ENCODE measurements at regions not wholly inside any gene's neighbourhood (a gene's known extent, or its start where the extent isn't known, plus 50 kb on each side); places are given as distances from the start of the nearest gene placed in this dataset.
"Not testable (repeated sequence)": the region's sequence is repeated elsewhere in the genome, so short reads cannot be mapped to it uniquely, and the experiment has no call there.

GRCh38 chr4:94032754-94033153 is 174.9 kb upstream of the SMARCAD1 start:
- no peak for DNase-seq (ENCODE audit: low read depth, low spot score)
- no peak overlapping the region for H3K4me3 ChIP-seq (ENCODE audit: low read depth, low read length)
- TF ChIP-seq, protein P1, sequence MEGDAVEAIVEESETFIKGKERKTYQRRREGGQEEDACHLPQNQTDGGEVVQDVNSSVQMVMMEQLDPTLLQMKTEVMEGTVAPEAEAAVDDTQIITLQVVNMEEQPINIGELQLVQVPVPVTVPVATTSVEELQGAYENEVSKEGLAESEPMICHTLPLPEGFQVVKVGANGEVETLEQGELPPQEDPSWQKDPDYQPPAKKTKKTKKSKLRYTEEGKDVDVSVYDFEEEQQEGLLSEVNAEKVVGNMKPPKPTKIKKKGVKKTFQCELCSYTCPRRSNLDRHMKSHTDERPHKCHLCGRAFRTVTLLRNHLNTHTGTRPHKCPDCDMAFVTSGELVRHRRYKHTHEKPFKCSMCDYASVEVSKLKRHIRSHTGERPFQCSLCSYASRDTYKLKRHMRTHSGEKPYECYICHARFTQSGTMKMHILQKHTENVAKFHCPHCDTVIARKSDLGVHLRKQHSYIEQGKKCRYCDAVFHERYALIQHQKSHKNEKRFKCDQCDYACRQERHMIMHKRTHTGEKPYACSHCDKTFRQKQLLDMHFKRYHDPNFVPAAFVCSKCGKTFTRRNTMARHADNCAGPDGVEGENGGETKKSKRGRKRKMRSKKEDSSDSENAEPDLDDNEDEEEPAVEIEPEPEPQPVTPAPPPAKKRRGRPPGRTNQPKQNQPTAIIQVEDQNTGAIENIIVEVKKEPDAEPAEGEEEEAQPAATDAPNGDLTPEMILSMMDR (IDR thresholded peaks at IDR 0.05; ENCODE audit: insufficient read depth, low read length, missing control alignments): no peak
- CTCF ChIA-PET: no interaction called here
- POLR2A ChIA-PET: no interaction called here

GRCh38 chr4:94036964-94037363 is 170.7 kb upstream of the SMARCAD1 start:
- DNase-seq (ENCODE audit: low read depth, low spot score): no peak
- CTCF ChIA-PET: no interaction called here
- H3K4me3 ChIP-seq (ENCODE audit: low read depth, low read length): no peak overlapping the region
- TF ChIP-seq, protein P1 (IDR thresholded peaks at IDR 0.05; ENCODE audit: insufficient read depth, low read length, missing control alignments): no peak
- POLR2A ChIA-PET: no interaction called here

DNA sequence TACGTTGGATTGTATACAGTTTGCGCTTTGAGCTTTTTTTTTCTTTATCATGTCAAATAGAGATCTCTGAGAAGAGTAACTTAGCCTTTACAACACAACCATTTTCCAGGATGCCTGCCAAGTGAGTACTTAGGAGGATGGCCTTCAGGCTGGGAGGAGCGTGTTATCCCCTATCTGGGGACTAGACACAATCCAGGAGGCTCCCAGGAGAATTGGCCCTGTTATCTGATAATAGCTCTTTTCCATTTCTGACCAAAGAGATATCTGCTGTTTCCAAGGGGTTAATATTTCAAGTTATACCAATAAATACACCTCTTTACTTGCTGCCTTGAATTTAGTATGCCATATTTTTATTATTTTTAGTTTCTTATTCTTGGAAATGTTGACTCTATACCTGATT is 169.5 kb upstream of the SMARCAD1 start:
- CTCF ChIA-PET: no interaction called here

GRCh38 chr4:94039226-94039625 is 168.4 kb upstream of the SMARCAD1 start:
- ChIA-PET POLR2A (no interaction called here), CTCF (no interaction called here)
- H3K4me3 ChIP-seq (ENCODE audit: low read depth, low read length): no peak overlapping the region
- DNase-seq (ENCODE audit: low read depth, low spot score): no peak
- TF ChIP-seq, protein P1 (IDR thresholded peaks at IDR 0.05; ENCODE audit: insufficient read depth, low read length, missing control alignments): no peak

More for the DNA sequence above, 169.5 kb upstream of the SMARCAD1 start:
- POLR2A ChIA-PET: no interaction called here
- no peak overlapping the region for H3K4me3 ChIP-seq (ENCODE audit: low read depth, low read length)
- TF ChIP-seq, protein P1 (IDR thresholded peaks at IDR 0.05; ENCODE audit: insufficient read depth, low read length, missing control alignments): no peak
- DNase-seq (ENCODE audit: low read depth, low spot score): no peak

GRCh38 chr4:94044471-94044870 is 163.2 kb upstream of the SMARCAD1 start:
- DNase-seq (ENCODE audit: low read depth, low spot score); CTCF ChIA-PET; H3K4me3 ChIP-seq (ENCODE audit: low read depth, low read length); POLR2A ChIA-PET: not testable (repeated sequence)

DNA sequence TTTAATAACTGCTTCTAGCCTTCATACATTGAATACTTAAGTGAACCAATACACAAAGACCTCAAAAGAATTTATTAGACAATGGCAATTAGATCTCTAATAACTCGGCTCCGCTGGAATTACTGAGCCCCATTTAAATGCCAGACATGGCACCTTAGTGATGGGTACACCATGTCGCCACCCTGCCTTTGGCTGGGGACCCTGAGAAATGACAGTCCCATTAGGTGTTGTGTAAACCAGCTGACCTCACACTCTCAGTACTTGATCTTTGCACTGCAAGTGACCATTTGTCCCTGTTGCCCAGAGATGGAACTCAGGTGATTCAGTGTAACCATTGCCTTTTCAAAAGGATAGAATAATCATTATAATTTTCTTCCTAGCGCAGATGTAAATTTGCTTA is 144.6 kb upstream of the SMARCAD1 start:
- TF ChIP-seq, protein P1 (IDR thresholded peaks at IDR 0.05; ENCODE audit: insufficient read depth, low read length, missing control alignments): no peak
- no peak for DNase-seq (ENCODE audit: low read depth, low spot score)
- ChIA-PET CTCF (no interaction called here), POLR2A (no interaction called here)
- no peak overlapping the region for H3K4me3 ChIP-seq (ENCODE audit: low read depth, low read length)

DNA sequence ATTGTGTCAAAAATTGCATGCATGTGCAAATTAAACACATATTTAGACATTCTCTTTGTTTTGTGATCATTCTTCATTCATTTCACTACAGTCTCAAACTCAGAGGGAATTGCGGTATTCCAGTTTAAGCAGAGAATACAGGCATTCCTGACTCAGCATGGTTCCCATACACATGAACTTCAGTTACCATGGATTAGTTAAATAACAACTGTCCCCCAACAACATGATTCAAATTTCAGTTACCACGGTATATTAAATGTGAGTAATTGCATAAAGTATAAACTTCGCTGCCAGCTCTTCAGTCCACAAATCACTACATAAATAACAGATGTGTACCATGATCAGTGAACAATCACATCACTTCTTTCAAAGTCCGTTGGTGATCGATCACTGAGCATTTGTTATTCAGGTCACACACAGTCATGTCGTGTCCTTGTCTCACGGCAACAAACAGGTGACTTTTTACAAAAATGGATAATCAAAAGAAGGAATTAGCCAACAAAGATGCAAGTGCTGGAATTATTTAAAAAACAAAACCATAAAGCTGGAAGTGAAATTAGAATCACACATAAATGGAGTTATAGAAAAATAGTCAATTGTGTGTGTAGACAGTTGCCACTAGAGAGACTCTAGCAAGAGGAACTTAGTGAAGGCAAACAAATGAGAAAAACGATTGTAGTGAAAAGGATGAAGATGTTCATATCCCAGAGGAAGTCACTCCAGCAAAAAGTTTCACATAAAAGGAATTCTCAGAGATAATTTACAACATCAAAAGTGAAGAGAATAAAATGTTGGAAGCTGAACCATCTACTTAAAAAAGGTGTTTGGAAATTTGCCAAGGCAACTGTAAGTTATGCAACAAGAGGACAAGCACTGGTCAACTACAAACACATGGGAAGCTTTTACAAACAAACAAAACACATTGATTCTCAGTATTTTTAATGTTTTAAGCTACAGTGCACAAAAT is 138.6 kb upstream of the SMARCAD1 start:
- no peak for DNase-seq (ENCODE audit: low read depth, low spot score)
- TF ChIP-seq, protein P1 (IDR thresholded peaks at IDR 0.05; ENCODE audit: insufficient read depth, low read length, missing control alignments): no peak
- ChIA-PET POLR2A (no interaction called here), CTCF (no interaction called here)
- H3K4me3 ChIP-seq (ENCODE audit: low read depth, low read length): no peak overlapping the region
